ENCODE measurements at regions not wholly inside any gene's neighbourhood (a gene's known extent, or its start where the extent isn't known, plus 50 kb on each side); places are given as distances from the start of the nearest gene placed in this dataset.

GRCh38 chr4:34922325-34922724 is 1322.0 kb downstream of the ARAP2 start:
- in situ Hi-C loops (cut with MboI; ENCODE audit: low sequenced_read_pairs in 4 of 4), result no loop called here
- no peaks in the 10 kb centered on the region for H3K9me3 ChIP-seq

DNA sequence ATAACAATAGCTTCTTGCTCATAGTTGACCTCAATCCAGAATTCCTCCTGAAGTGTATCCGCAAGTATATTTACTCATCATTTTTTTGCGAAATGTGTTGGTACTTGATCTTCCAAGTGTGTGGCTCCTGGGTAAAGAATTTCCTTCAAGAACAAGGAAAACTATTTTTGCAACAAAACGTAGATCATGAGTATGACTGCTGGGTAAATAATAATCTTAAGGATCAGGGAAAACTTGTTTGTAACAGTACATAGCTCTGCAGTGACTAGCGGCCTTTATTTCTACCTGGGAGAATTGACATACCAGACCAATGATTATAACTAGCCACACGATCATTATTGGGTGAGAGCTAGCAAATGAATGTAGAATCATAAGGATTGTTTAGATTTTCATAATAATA is 1311.7 kb downstream of the ARAP2 start:
- TF ChIP-seq, protein P1, sequence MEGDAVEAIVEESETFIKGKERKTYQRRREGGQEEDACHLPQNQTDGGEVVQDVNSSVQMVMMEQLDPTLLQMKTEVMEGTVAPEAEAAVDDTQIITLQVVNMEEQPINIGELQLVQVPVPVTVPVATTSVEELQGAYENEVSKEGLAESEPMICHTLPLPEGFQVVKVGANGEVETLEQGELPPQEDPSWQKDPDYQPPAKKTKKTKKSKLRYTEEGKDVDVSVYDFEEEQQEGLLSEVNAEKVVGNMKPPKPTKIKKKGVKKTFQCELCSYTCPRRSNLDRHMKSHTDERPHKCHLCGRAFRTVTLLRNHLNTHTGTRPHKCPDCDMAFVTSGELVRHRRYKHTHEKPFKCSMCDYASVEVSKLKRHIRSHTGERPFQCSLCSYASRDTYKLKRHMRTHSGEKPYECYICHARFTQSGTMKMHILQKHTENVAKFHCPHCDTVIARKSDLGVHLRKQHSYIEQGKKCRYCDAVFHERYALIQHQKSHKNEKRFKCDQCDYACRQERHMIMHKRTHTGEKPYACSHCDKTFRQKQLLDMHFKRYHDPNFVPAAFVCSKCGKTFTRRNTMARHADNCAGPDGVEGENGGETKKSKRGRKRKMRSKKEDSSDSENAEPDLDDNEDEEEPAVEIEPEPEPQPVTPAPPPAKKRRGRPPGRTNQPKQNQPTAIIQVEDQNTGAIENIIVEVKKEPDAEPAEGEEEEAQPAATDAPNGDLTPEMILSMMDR (IDR thresholded peaks at IDR 0.05 in 4 of 5, conservative IDR thresholded peaks at IDR 0.05 in 1 of 5), result no peak
- TF ChIP-seq POLR2A (IDR thresholded peaks at IDR 0.05), result no peak
- Histone ChIP-seq H3K4me3 (no peak overlapping the region), H3K27me3 (no peaks in the 10 kb centered on the region), H3K4me1 (no peaks in the 10 kb centered on the region), H3K9me3 (no peaks in the 10 kb centered on the region), H3K36me3 (no peaks in the 10 kb centered on the region), H3K27ac (no peak overlapping the region)
- DNase-seq (no peak), ATAC-seq (no peak)
- in situ Hi-C loops (cut with MboI; ENCODE audit: low sequenced_read_pairs in 4 of 4) (no loop called here), intact Hi-C loops (cut with DNase I; ENCODE audit: low total_unique reads) (no loop called here)

More at GRCh38 chr4:34922325-34922724, 1322.0 kb downstream of the ARAP2 start:
- Histone ChIP-seq H3K27me3 (no peaks in the 10 kb centered on the region), H3K4me1 (no peaks in the 10 kb centered on the region), H3K4me3 (no peak overlapping the region), H3K27ac (no peak overlapping the region), H3K36me3 (no peaks in the 10 kb centered on the region)
- no peak for TF ChIP-seq POLR2A (IDR thresholded peaks at IDR 0.05)
- TF ChIP-seq, protein P1 (IDR thresholded peaks at IDR 0.05 in 4 of 5, conservative IDR thresholded peaks at IDR 0.05 in 1 of 5), result no peak
- no peak for DNase-seq
- no peak for ATAC-seq
- intact Hi-C loops (cut with DNase I; ENCODE audit: low total_unique reads), result no loop called here

DNA sequence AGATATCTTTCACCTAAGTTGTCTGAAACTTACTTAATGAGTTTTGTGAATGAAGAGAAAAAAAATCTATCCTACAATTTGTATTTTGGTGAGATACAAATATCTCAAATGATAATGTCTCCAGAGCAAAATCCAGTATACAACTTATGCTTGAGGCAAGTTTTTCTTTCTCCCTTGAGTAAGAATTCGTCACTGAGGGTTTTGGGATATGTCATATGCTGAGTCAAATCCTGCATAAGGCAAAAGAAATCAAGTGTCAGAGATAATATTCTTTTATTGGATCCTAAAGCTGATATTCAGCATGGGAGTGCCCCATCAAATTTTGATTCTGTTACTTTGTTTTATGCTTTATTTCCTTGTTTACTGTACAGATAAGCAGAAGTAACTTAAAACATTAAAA is 1308.6 kb downstream of the ARAP2 start:
- in situ Hi-C loops (cut with MboI; ENCODE audit: low sequenced_read_pairs in 4 of 4), result no loop called here
- no peak for TF ChIP-seq POLR2A (IDR thresholded peaks at IDR 0.05)
- TF ChIP-seq, protein P1 (IDR thresholded peaks at IDR 0.05 in 4 of 5, conservative IDR thresholded peaks at IDR 0.05 in 1 of 5), result no peak

GRCh38 chr4:34939073-34939472 is 1305.2 kb downstream of the ARAP2 start:
- no peaks in the 10 kb centered on the region for H3K36me3 ChIP-seq
- no peaks in the 10 kb centered on the region for H3K9me3 ChIP-seq
- in situ Hi-C loops (cut with MboI; ENCODE audit: low sequenced_read_pairs in 4 of 4) (no loop called here), intact Hi-C loops (cut with DNase I; ENCODE audit: low total_unique reads) (no loop called here)
- H3K4me1 ChIP-seq, result peaks cover 0 to 10% of the 10 kb centered on the region in 2 donors
- no peak for TF ChIP-seq POLR2A (IDR thresholded peaks at IDR 0.05)
- TF ChIP-seq, protein P1 (IDR thresholded peaks at IDR 0.05 in 4 of 5, conservative IDR thresholded peaks at IDR 0.05 in 1 of 5), result no peak
- DNase-seq (no peak), ATAC-seq (no peak)
- no peak overlapping the region for H3K4me3 ChIP-seq
- no peak overlapping the region for H3K27ac ChIP-seq
- H3K27me3 ChIP-seq, result no peaks in the 10 kb centered on the region

More for the DNA sequence above, 1308.6 kb downstream of the ARAP2 start:
- H3K9me3 ChIP-seq, result no peaks in the 10 kb centered on the region
- no peak for DNase-seq
- no peaks in the 10 kb centered on the region for H3K36me3 ChIP-seq
- ATAC-seq, result no peak
- intact Hi-C loops (cut with DNase I; ENCODE audit: low total_unique reads), result no loop called here
- H3K27ac ChIP-seq, result no peak overlapping the region
- no peaks in the 10 kb centered on the region for H3K27me3 ChIP-seq
- no peaks in the 10 kb centered on the region for H3K4me1 ChIP-seq
- H3K4me3 ChIP-seq, result no peak overlapping the region
